AG04449 (cell line): ENCODE measurements at regions not wholly inside any gene's neighbourhood (a gene's known extent, or its start where the extent isn't known, plus 50 kb on each side); places are given as distances from the start of the nearest gene placed in this dataset.

Source experiments
- CTCF ChIA-PET: fragments of 350-600 bp; formaldehyde crosslinking; extraction: SDS; loops from one replicate; lab custom pipeline; 2021; ENCODE audit warnings: antibody characterized with exemption; lab: Yijun Ruan, JAX
- POLR2A ChIA-PET: fragments of 400-600, 350-600 bp; formaldehyde crosslinking; extraction: SDS; loops from one replicate; lab custom pipeline; 2020; ENCODE audit warnings: antibody characterized with exemption, inconsistent platforms; lab: Yijun Ruan, JAX
- DNase-seq: peaks from one replicate; pipeline ENCODE4 v3.0.0-alpha.2; 2010; ENCODE audit warnings: low read depth, low spot score
- H3K4me3 ChIP-seq: 2 replicates; pipeline ENCODE4 v1.5.1; 2011; ENCODE audit warnings: low read depth, mild to moderate bottlenecking, control low read depth, low read length
- TF ChIP-seq, protein P1 (sequence below): IDR thresholded peaks from one replicate; pipeline ENCODE4 v1.5.1; 2011; ENCODE audit warnings: mild to moderate bottlenecking, moderate library complexity, low read length, control low read depth, inconsistent platforms; ENCODE audit not compliant: insufficient read depth; ENCODE audit errors: missing control alignments

DNA sequence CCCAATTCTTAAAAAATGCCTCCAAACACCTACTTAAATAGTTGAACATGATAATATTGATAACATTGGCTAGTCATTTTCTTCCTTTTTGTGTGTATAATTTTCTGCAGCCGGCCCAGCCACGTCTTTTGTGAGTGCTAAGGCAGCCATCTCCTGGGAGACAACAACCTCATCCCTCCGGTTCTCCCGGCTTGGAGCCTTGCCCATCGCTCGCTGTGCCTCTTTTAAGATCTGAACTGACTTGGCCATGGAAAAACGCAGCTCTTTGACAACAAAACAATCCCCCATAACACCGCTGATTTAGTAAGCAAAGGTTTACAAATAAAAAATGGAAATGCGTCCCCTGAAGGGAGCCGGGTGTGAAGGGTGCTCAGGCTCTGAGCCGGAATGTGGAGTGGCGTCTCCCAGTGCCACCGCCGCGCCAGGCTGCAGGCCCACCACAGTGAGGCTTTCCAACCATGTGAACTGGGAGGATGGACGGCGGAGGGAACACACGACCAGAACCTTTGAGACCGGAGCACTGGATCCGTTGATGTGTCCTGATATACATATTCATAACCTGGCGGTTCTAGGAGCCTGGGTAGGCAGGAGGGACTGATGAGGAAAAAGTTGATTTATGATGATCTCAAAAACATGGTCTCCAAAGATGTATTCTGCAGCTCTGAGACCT, 87.4 kb downstream of the SMIM21 start:
- TF ChIP-seq, protein P1, sequence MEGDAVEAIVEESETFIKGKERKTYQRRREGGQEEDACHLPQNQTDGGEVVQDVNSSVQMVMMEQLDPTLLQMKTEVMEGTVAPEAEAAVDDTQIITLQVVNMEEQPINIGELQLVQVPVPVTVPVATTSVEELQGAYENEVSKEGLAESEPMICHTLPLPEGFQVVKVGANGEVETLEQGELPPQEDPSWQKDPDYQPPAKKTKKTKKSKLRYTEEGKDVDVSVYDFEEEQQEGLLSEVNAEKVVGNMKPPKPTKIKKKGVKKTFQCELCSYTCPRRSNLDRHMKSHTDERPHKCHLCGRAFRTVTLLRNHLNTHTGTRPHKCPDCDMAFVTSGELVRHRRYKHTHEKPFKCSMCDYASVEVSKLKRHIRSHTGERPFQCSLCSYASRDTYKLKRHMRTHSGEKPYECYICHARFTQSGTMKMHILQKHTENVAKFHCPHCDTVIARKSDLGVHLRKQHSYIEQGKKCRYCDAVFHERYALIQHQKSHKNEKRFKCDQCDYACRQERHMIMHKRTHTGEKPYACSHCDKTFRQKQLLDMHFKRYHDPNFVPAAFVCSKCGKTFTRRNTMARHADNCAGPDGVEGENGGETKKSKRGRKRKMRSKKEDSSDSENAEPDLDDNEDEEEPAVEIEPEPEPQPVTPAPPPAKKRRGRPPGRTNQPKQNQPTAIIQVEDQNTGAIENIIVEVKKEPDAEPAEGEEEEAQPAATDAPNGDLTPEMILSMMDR: no peak
- H3K4me3 ChIP-seq: no peak overlapping the region
- no peak for DNase-seq
- ChIA-PET POLR2A (no interaction called here), CTCF (no interaction called here)
